ENCODE measurements at regions not wholly inside any gene's neighbourhood (a gene's known extent, or its start where the extent isn't known, plus 50 kb on each side); places are given as distances from the start of the nearest gene placed in this dataset.

DNA sequence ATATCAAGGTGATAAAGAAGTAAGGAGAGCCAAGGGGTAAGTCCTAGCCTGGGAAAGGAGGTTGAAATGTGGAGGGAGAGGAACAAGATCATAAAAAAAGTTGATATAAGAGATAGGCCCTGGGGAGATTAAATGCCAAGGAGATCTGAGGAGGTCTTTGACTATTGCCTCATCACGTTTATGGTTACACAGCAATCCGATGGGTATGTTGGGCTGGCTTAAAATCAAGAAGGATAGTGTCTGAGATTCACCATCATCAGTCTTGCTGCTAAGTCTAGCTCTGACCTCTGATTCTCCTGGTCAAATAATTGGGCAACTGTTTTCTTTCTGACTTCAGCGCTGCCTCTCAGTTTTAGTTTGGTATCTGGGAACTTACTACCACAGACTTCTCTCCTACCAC is 416.3 kb downstream of the GPATCH2 start:
- in situ Hi-C loops (cut with MboI; ENCODE audit: low sequenced_read_pairs): no loop called here
- no peaks in the 10 kb centered on the region for H4K20me1 ChIP-seq (ENCODE audit: insufficient read depth, low read length)
- no peak overlapping the region for H4K91ac ChIP-seq (ENCODE audit: insufficient read depth, low read depth, low read length)
- no peak overlapping the region for H3K23ac ChIP-seq (ENCODE audit: low read depth, low read length)
- H3K4me1 ChIP-seq (ENCODE audit: control insufficient read depth, insufficient read depth, low read length): no peaks in the 10 kb centered on the region
- no peak overlapping the region for H4K5ac ChIP-seq (ENCODE audit: low read depth, low read length)
- no peak overlapping the region for H2BK15ac ChIP-seq (ENCODE audit: low read depth, low read length)
- no peak overlapping the region for H3K14ac ChIP-seq (replicated peaks; ENCODE audit: low read depth, low read length)
- ChIA-PET POLR2A (ENCODE audit: unreplicated experiment) (no interaction called here), CTCF (no interaction called here)
- H2AFZ ChIP-seq (replicated peaks; ENCODE audit: low read length, poor library complexity): no peak overlapping the region
- no peaks in the 10 kb centered on the region for H3K27me3 ChIP-seq (ENCODE audit: control insufficient read depth, insufficient read depth, low read length)
- H3K36me3 ChIP-seq (ENCODE audit: control insufficient read depth, insufficient read depth, low read length): no peaks in the 10 kb centered on the region
- TF ChIP-seq CHD1 (IDR thresholded peaks at IDR 0.05; ENCODE audit: low read depth, low read length) (no peak), POLR2A (IDR thresholded peaks at IDR 0.05; ENCODE audit: low read depth, low read length) (no peak), MAZ (IDR thresholded peaks at IDR 0.05; ENCODE audit: borderline replicate concordance, low read depth, low read length) (no peak), FOS (IDR thresholded peaks at IDR 0.05; ENCODE audit: low read depth, low read length) (no peak), MAFK (IDR thresholded peaks at IDR 0.05; ENCODE audit: low read depth, low read length) (no peak), USF2 (IDR thresholded peaks at IDR 0.05; ENCODE audit: low read depth, low read length) (no peak), SMC3 (IDR thresholded peaks at IDR 0.05; ENCODE audit: low read depth, low read length) (no peak), MXI1 (IDR thresholded peaks at IDR 0.05; ENCODE audit: borderline replicate concordance, low read depth, low read length) (no peak), NFE2L2 (IDR thresholded peaks at IDR 0.05; ENCODE audit: low read depth, low read length) (no peak), RFX5 (IDR thresholded peaks at IDR 0.05; ENCODE audit: low read depth, low read length) (no peak), RAD21 (IDR thresholded peaks at IDR 0.05; ENCODE audit: low read length) (no peak), BHLHE40 (IDR thresholded peaks at IDR 0.05; ENCODE audit: low read depth, low read length) (no peak), CEBPB (IDR thresholded peaks at IDR 0.05; ENCODE audit: low read depth, low read length) (no peak), ELK1 (IDR thresholded peaks at IDR 0.05; ENCODE audit: borderline replicate concordance, low read depth, low read length) (no peak), RCOR1 (IDR thresholded peaks at IDR 0.05; ENCODE audit: insufficient replicate concordance, low read length) (no peak)
- TF ChIP-seq, protein P1, sequence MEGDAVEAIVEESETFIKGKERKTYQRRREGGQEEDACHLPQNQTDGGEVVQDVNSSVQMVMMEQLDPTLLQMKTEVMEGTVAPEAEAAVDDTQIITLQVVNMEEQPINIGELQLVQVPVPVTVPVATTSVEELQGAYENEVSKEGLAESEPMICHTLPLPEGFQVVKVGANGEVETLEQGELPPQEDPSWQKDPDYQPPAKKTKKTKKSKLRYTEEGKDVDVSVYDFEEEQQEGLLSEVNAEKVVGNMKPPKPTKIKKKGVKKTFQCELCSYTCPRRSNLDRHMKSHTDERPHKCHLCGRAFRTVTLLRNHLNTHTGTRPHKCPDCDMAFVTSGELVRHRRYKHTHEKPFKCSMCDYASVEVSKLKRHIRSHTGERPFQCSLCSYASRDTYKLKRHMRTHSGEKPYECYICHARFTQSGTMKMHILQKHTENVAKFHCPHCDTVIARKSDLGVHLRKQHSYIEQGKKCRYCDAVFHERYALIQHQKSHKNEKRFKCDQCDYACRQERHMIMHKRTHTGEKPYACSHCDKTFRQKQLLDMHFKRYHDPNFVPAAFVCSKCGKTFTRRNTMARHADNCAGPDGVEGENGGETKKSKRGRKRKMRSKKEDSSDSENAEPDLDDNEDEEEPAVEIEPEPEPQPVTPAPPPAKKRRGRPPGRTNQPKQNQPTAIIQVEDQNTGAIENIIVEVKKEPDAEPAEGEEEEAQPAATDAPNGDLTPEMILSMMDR (conservative IDR thresholded peaks at IDR 0.05; ENCODE audit: low read depth, low read length): no peak
- H4K8ac ChIP-seq (ENCODE audit: low read depth in 2 of 2, low read length in 2 of 2): no peak overlapping the region
- no peak overlapping the region for H3K4me3 ChIP-seq (ENCODE audit: insufficient read depth, low read depth, low read length)
- DNase-seq: no peak
- no peak overlapping the region for H2BK120ac ChIP-seq (ENCODE audit: low read depth, low read length)
- no peak overlapping the region for H3K56ac ChIP-seq (ENCODE audit: extremely low read depth, insufficient read depth, low read length)
- no peak for ATAC-seq (ENCODE audit: low read depth)
- H3K9me3 ChIP-seq (ENCODE audit: control insufficient read depth, insufficient read depth, low read length): no peaks in the 10 kb centered on the region
- H3K4me2 ChIP-seq (ENCODE audit: low read depth, low read length): no peak overlapping the region
- H3K27ac ChIP-seq (ENCODE audit: insufficient read depth, low read length): no peak overlapping the region
- no CpG with 5 or more reads among the region's 3 CpGs for WGBS, 2 experiments (ENCODE audit: extremely low coverage in 2 of 2, insufficient read length in 1 of 2)
- no peaks in the 10 kb centered on the region for H3K79me1 ChIP-seq (ENCODE audit: low read depth in 1 of 2, low read length in 2 of 2)
- no TSS peak for BruUV-seq (replicated peaks)
- H3K9me1 ChIP-seq (ENCODE audit: insufficient read depth, low read length): no peaks in the 10 kb centered on the region
- H2BK5ac ChIP-seq (ENCODE audit: low read depth, low read length, poor library complexity, severe bottlenecking): no peak overlapping the region
- H3K18ac ChIP-seq (ENCODE audit: low read depth, low read length): no peak overlapping the region
- H2BK20ac ChIP-seq (ENCODE audit: low read depth, low read length): no peak overlapping the region
- no peak overlapping the region for H2AK5ac ChIP-seq (ENCODE audit: low read depth, low read length)
- H3K4ac ChIP-seq (ENCODE audit: low read depth, low read length): no peak overlapping the region
- intact Hi-C loops (cut with micrococcal nuclease): no loop called here
- dilution Hi-C loops (cut with HindIII; ENCODE audit: low sequenced_read_pairs, unreplicated experiment): no loop called here
- no peak overlapping the region for H2AK9ac ChIP-seq (replicated peaks; ENCODE audit: low read depth, low read length, poor library complexity)
- no peak overlapping the region for H3K9ac ChIP-seq (ENCODE audit: low read depth, low read length)

Measured in IMR-90 (cell line).